Nucleus accumbens (tissue), 56 donors: ENCODE measurements at regions not wholly inside any gene's neighbourhood (a gene's known extent, or its start where the extent isn't known, plus 50 kb on each side); places are given as distances from the start of the nearest gene placed in this dataset.

Source experiments
- DNase-seq, 56 donors: peaks; one replicate each; lab custom pipeline; 2025; lab: John Stamatoyannopoulos, UW

GRCh38 chr6:4563877-4564276, 212.3 kb upstream of the CDYL start:
- DNase-seq = no peak

GRCh38 chr6:4563156-4563555, 213.0 kb upstream of the CDYL start:
- DNase-seq = peak in 2 of 56 donors; percentile 13 to 25

- no peak for DNase-seq
Observed at GRCh38 chr6:4561773-4562400, 214.3 kb upstream of the CDYL start.

GRCh38 chr6:4561078-4561435, 215.1 kb upstream of the CDYL start:
- no peak for DNase-seq

- no peak for DNase-seq
Observed at GRCh38 chr6:4560221-4561077, 215.8 kb upstream of the CDYL start.

- no peak for DNase-seq
Observed at GRCh38 chr6:4559281-4559875, 216.8 kb upstream of the CDYL start.

- no peak for DNase-seq
Observed at GRCh38 chr6:4554645-4555044, 221.6 kb upstream of the CDYL start.

- DNase-seq = no peak
Observed at GRCh38 chr6:4553387-4553786, 222.8 kb upstream of the CDYL start.

GRCh38 chr6:4550227-4550597, 226.0 kb upstream of the CDYL start:
- no peak for DNase-seq

- DNase-seq = no peak
Observed at GRCh38 chr6:4549556-4550226, 226.5 kb upstream of the CDYL start.

- peak in 1 of 56 donors; percentile 5 for DNase-seq
Observed at GRCh38 chr6:4545893-4546292, 230.3 kb upstream of the CDYL start.

- DNase-seq = no peak
Observed at GRCh38 chr6:4543596-4543995, 232.6 kb upstream of the CDYL start.

- no peak for DNase-seq
Observed at GRCh38 chr6:4533576-4533975, 242.6 kb upstream of the CDYL start.

- no peak for DNase-seq
Observed at GRCh38 chr6:4531406-4531805, 244.8 kb upstream of the CDYL start.

- no peak for DNase-seq
Observed at GRCh38 chr6:4522453-4522852, 253.8 kb upstream of the CDYL start.

GRCh38 chr6:4521070-4521469, 255.1 kb upstream of the CDYL start:
- no peak for DNase-seq

GRCh38 chr6:4518506-4518905, 257.7 kb upstream of the CDYL start:
- no peak for DNase-seq

- DNase-seq = no peak
Observed at GRCh38 chr6:4516206-4516605, 260.0 kb upstream of the CDYL start.

GRCh38 chr6:4513561-4513960, 262.6 kb upstream of the CDYL start:
- no peak for DNase-seq

GRCh38 chr6:4512051-4512471, 264.1 kb upstream of the CDYL start:
- DNase-seq = no peak

- no peak for DNase-seq
Observed at GRCh38 chr6:4511641-4512020, 264.6 kb upstream of the CDYL start.
